OCI-LY7 (cell line): ENCODE measurements at regions not wholly inside any gene's neighbourhood (a gene's known extent, or its start where the extent isn't known, plus 50 kb on each side); places are given as distances from the start of the nearest gene placed in this dataset.

Source experiments
- BruUV-seq: library from RNA; stranded (reverse); fragments of 400-500 nt; replicated peaks from 2 replicates; lab custom pipeline; 2021; lab: Mats Ljungman, UMichigan
- CTCF ChIA-PET: fragments of 300-600 bp; sonication (Branson Sonifier 250); formaldehyde crosslinking; loops from one replicate; lab custom pipeline; 2022; ENCODE audit warnings: antibody characterized with exemption; ENCODE audit not compliant: unreplicated experiment; lab: Charles Lee
- POLR2A ChIA-PET: fragments of 300-600 bp; sonication (Branson Sonifier 250); formaldehyde crosslinking; loops from one replicate; lab custom pipeline; 2022; ENCODE audit warnings: antibody characterized with exemption; lab: Charles Lee
- DNase-seq: peaks from one replicate; pipeline ENCODE4 v3.0.0-alpha.2; 2015; ENCODE audit warnings: low spot score
- H2AFZ ChIP-seq: fragments of 200-600 bp; sonication (generic), shearing (Covaris generic); 2 replicates; pipeline ENCODE4 v1.6.1; 2014; ENCODE audit warnings: mild to moderate bottlenecking, antibody characterized with exemption, low read length, moderate library complexity
- H3K27ac ChIP-seq: fragments of 200-600 bp; sonication (generic); 2 replicates; pipeline ENCODE4 v1.5.1; 2014; ENCODE audit warnings: mixed run types, low read depth, mild to moderate bottlenecking, moderate library complexity, low read length, inconsistent platforms; ENCODE audit not compliant: poor library complexity, severe bottlenecking
- H3K36me3 ChIP-seq: fragments of 200-600 bp; sonication (generic); 2 replicates; pipeline ENCODE4 v1.6.1; 2014; ENCODE audit warnings: mild to moderate bottlenecking, antibody characterized with exemption, low read length, moderate library complexity, mixed read lengths; ENCODE audit not compliant: insufficient read depth
- H3K4me1 ChIP-seq: fragments of 200-600 bp; sonication (generic); 2 replicates; pipeline ENCODE4 v1.5.1; 2014; ENCODE audit warnings: mild to moderate bottlenecking, low read length; ENCODE audit not compliant: insufficient read depth, poor library complexity, severe bottlenecking
- H3K4me2 ChIP-seq: fragments of 200-600 bp; sonication (generic); 2 replicates; pipeline ENCODE4 v1.6.1; 2014; ENCODE audit warnings: mild to moderate bottlenecking, low read length
- H3K4me3 ChIP-seq: fragments of 200-600 bp; sonication (generic); 2 replicates; pipeline ENCODE4 v1.5.1; 2014; ENCODE audit warnings: mild to moderate bottlenecking, low read depth, low read length; ENCODE audit not compliant: poor library complexity, severe bottlenecking
- H3K79me2 ChIP-seq: fragments of 200-600 bp; sonication (generic); 2 replicates; pipeline ENCODE4 v1.6.1; 2016; ENCODE audit warnings: low read depth, mild to moderate bottlenecking, low read length, moderate library complexity, mixed read lengths; ENCODE audit not compliant: insufficient read depth
- H3K9me2 ChIP-seq: fragments of 200-600 bp; sonication (generic); 2 replicates; pipeline ENCODE4 v1.6.1; 2016; ENCODE audit warnings: mild to moderate bottlenecking, low read length, mixed read lengths; ENCODE audit not compliant: insufficient read depth
- H3K9me3 ChIP-seq: fragments of 200-600 bp; sonication (generic); 2 replicates; pipeline ENCODE4 v1.6.1; 2014; ENCODE audit warnings: mild to moderate bottlenecking, mixed run types, low read length, mixed read lengths
- H4K20me1 ChIP-seq: fragments of 200-600 bp; sonication (generic); 2 replicates; pipeline ENCODE4 v1.6.1; 2014; ENCODE audit warnings: mild to moderate bottlenecking, antibody characterized with exemption, low read length, moderate library complexity, mixed read lengths; ENCODE audit not compliant: insufficient read depth
- EZH2phosphoT487 ChIP-seq: fragments of 200-600 bp; sonication (generic); IDR thresholded peaks from 2 replicates; pipeline ENCODE4 v1.6.1; 2018; ENCODE audit warnings: low read depth, borderline replicate concordance, mild to moderate bottlenecking, mixed run types, antibody characterized with exemption, low read length, moderate library complexity, mixed read lengths
- intact Hi-C: fragments of 100-400 bp; cut with micrococcal nuclease; formaldehyde crosslinking; loops from one replicate; pipeline ENCODE4 v1.10.0; 2022; ENCODE audit not compliant: unreplicated experiment
- TF ChIP-seq, protein P1 (sequence below): fragments of 200-600 bp; sonication (generic); conservative IDR thresholded peaks from 2 replicates; pipeline ENCODE4 v1.5.1; 2014; ENCODE audit warnings: mild to moderate bottlenecking, antibody characterized with exemption, low read length, moderate library complexity, mixed read lengths

DNA sequence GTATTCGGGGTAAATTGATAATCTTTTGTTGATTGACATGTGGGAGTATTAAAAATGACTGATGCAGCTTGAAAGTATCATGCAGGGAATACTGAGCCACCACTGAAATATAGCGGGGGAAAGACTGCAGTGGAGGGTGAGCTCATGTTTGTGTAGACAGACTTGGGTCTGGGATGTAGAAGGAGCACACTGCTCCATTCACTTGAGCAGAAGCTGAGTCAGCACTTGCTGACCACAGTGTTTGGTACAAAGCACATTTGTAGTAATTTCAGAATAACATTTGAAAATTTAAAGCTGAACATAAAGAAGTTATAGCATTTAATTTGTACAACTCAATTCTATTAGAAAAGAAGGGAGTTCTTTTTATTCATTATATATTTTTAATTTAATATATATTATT, 304.3 kb upstream of the PRICKLE1 start:
- ChIA-PET CTCF (no interaction called here), POLR2A (no interaction called here)
- Histone ChIP-seq H3K36me3 (no peaks in the 10 kb centered on the region), H3K9me2 (no peaks in the 10 kb centered on the region), H3K4me1 (no peaks in the 10 kb centered on the region), H3K9me3 (no peaks in the 10 kb centered on the region), H4K20me1 (no peaks in the 10 kb centered on the region), H3K4me2 (no peak overlapping the region), H2AFZ (no peak overlapping the region), H3K4me3 (no peak overlapping the region), H3K27ac (no peak overlapping the region), H3K79me2 (no peaks in the 10 kb centered on the region)
- BruUV-seq: no TSS peak
- intact Hi-C loops: no loop called here
- TF ChIP-seq, protein P1, sequence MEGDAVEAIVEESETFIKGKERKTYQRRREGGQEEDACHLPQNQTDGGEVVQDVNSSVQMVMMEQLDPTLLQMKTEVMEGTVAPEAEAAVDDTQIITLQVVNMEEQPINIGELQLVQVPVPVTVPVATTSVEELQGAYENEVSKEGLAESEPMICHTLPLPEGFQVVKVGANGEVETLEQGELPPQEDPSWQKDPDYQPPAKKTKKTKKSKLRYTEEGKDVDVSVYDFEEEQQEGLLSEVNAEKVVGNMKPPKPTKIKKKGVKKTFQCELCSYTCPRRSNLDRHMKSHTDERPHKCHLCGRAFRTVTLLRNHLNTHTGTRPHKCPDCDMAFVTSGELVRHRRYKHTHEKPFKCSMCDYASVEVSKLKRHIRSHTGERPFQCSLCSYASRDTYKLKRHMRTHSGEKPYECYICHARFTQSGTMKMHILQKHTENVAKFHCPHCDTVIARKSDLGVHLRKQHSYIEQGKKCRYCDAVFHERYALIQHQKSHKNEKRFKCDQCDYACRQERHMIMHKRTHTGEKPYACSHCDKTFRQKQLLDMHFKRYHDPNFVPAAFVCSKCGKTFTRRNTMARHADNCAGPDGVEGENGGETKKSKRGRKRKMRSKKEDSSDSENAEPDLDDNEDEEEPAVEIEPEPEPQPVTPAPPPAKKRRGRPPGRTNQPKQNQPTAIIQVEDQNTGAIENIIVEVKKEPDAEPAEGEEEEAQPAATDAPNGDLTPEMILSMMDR: no peak
- no peak for TF ChIP-seq EZH2phosphoT487
- DNase-seq: no peak

DNA sequence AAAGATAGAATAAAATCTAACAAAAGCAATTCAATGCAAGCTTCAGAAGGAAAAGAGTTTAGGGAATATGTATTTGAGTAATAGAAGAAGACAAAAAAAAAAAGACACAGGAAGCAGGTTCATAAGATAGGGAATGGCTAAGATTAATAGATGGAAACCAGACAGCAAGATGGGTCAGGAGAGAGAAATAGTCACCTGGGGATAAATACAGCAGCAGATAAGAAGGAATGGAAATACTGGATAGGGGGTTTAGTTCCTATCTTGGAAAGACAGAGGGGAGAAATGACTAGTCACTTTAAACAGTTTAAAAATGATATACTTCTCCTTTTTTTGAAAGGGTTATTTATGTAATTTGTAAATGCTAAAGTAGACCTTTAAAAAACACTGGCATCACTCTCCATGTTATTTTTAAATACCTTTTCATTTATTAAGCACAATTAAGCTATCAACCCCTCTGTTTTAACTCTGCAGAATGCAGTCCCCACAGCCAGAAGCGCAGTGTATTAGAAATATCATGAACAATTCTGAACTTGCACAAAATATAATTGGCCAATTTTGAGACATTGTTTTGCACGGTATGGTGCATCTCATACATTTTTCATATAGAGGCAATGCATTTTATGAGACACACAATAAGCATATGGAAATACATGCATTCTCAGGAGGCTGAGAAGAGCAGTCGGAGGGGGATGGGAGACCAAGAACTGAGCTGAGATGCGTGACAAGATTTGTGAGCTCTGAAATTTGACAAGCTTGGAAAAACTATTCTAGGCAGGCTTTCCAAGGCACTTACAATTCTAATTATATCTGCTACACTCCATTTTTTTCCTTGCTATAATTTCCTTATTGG, 303.4 kb upstream of the PRICKLE1 start:
- H3K4me1 ChIP-seq: no peaks in the 10 kb centered on the region
- DNase-seq: no peak
- H3K4me2 ChIP-seq: no peak overlapping the region
- POLR2A ChIA-PET: interaction anchor here (1.5 kb wide), 1 partner anchor 11 kb away, joined by 4 read pairs; no protein-coding TSS in a partner anchor
- H3K27ac ChIP-seq: no peak overlapping the region
- H4K20me1 ChIP-seq: no peaks in the 10 kb centered on the region
- intact Hi-C loops: no loop called here
- CTCF ChIA-PET: no interaction called here
- no peaks in the 10 kb centered on the region for H3K79me2 ChIP-seq
- TF ChIP-seq, protein P1: no peak
- no peak for TF ChIP-seq EZH2phosphoT487
- H3K9me2 ChIP-seq: no peaks in the 10 kb centered on the region
- no peak overlapping the region for H2AFZ ChIP-seq
- BruUV-seq: no TSS peak
- no peak overlapping the region for H3K4me3 ChIP-seq
- H3K9me3 ChIP-seq: no peaks in the 10 kb centered on the region
- H3K36me3 ChIP-seq: no peaks in the 10 kb centered on the region

DNA sequence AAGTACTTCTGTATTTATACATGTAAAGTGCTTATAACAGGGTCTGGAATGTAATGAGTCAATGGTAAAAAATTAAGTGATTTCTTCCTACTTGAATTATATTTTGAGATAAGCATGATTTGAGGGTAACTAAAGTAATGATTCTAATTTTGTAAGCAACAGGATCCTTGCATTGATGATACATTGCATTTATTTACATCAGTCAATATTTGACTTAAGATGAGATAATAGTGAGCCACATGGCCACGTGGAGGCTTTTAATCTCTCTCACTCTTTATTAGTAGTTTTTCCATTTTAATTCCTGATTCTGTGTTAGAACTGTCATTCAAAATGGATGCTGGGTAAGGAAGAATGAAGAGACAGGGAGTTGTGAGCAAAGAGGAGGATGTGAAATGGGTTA, 298.1 kb upstream of the PRICKLE1 start:
- no peaks in the 10 kb centered on the region for H3K79me2 ChIP-seq
- CTCF ChIA-PET: no interaction called here

More for the DNA sequence above, 298.1 kb upstream of the PRICKLE1 start:
- Histone ChIP-seq H3K36me3 (no peaks in the 10 kb centered on the region), H3K4me3 (no peak overlapping the region), H2AFZ (no peak overlapping the region), H3K9me3 (no peaks in the 10 kb centered on the region), H3K4me1 (no peaks in the 10 kb centered on the region), H3K4me2 (no peak overlapping the region), H3K9me2 (no peaks in the 10 kb centered on the region), H3K27ac (no peak overlapping the region), H4K20me1 (no peaks in the 10 kb centered on the region)
- POLR2A ChIA-PET: no interaction called here
- BruUV-seq: no TSS peak
- DNase-seq: no peak
- TF ChIP-seq, protein P1: no peak
- no peak for TF ChIP-seq EZH2phosphoT487
- intact Hi-C loops: no loop called here
